ENCODE measurements at regions not wholly inside any gene's neighbourhood (a gene's known extent, or its start where the extent isn't known, plus 50 kb on each side); places are given as distances from the start of the nearest gene placed in this dataset.

GRCh38 chr9:24616863-24617262 is 71.2 kb upstream of the IZUMO3 start:
- DNase-seq = no peak

- DNase-seq = no peak
Measured at GRCh38 chr9:24614070-24614469, 68.4 kb upstream of the IZUMO3 start.

- no peak for DNase-seq
Measured at GRCh38 chr9:24608599-24608998, 62.9 kb upstream of the IZUMO3 start.

- DNase-seq = peak; percentile 11
Measured at GRCh38 chr9:24602693-24603352, 57.1 kb upstream of the IZUMO3 start.

Data from fibroblast of skin of back (primary cell).